ENCODE measurements at regions not wholly inside any gene's neighbourhood (a gene's known extent, or its start where the extent isn't known, plus 50 kb on each side); places are given as distances from the start of the nearest gene placed in this dataset.
"Not testable (repeated sequence)": the region's sequence is repeated elsewhere in the genome, so short reads cannot be mapped to it uniquely, and the experiment has no call there.

DNA sequence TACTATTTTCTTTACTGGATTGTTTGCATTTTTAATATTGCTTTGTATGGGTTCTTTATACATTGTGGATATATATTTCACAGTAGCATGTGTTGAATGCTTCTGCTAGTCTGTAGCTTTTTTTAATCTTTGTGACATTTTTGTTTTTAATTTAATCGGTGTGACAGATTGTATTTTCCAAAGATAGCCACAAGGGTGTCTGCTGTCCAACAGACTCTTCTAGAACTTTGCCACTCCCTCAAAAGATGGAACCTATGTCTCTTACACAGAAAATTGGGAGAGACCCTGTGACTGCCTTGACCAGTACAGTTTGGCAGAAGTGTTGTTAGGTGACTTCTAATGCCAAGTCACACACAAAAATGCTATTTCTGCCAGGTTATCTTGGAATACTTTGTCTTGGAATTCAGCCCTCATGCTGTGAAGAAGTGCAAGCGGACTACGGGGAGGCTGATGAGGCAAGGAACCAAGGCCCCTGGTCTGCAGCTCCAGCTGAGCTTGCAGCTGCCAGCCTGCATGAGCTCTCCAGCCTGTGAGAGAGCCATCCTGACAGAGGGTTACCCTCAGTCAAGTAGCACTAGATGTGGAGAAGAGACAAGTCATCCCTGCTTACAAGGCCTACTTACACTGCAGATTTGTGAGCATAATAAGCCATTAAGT, 110.8 kb downstream of the TDRD15 start:
- POLR2A ChIA-PET = no interaction called here

GRCh38 chr2:21239749-21240148, 116.0 kb downstream of the TDRD15 start:
- RAD21 ChIA-PET (ENCODE audit: low non-redundant PET in 1 of 2, low total read pairs in 2 of 2, uncharacterized antibody in 2 of 2, unreplicated experiment in 2 of 2); H3K4me3 ChIP-seq (replicated peaks in 1 of 2; ENCODE audit: low read depth in 1 of 2, low read length in 2 of 2); H2AFZ ChIP-seq (ENCODE audit: low read depth, low read length, poor library complexity, severe bottlenecking); intact Hi-C loops (cut with micrococcal nuclease); H3K9me2 ChIP-seq (ENCODE audit: insufficient read depth); H3K4me2 ChIP-seq (ENCODE audit: low read length); H3K9ac ChIP-seq (ENCODE audit: low read length); H4K20me1 ChIP-seq (ENCODE audit: insufficient read depth); DNase-seq (ENCODE audit: low read depth, low spot score); H3K27ac ChIP-seq (ENCODE audit: low read depth, low read length); H3K79me2 ChIP-seq (ENCODE audit: insufficient read depth, low read length); BruUV-seq (replicated peaks); H3K9me3 ChIP-seq (ENCODE audit: control insufficient read depth in 1 of 2, insufficient read depth in 1 of 2, low read depth in 1 of 2, low read length in 2 of 2); POLR2A ChIA-PET; H3K36me3 ChIP-seq (ENCODE audit: control insufficient read depth in 1 of 2, insufficient read depth in 2 of 2, low read length in 2 of 2); CTCF ChIA-PET; ATAC-seq; H3K27me3 ChIP-seq (ENCODE audit: insufficient read depth, low read length); H3K4me1 ChIP-seq (ENCODE audit: control insufficient read depth in 1 of 2, insufficient read depth in 2 of 2, low read length in 2 of 2): not testable (repeated sequence)

More for the DNA sequence above, 110.8 kb downstream of the TDRD15 start:
- ATAC-seq = no peak
- H3K27ac ChIP-seq (ENCODE audit: low read depth, low read length) = no peak overlapping the region
- RAD21 ChIA-PET (ENCODE audit: low non-redundant PET in 1 of 2, low total read pairs in 2 of 2, uncharacterized antibody in 2 of 2, unreplicated experiment in 2 of 2) = no interaction called here
- TF ChIP-seq ATF3 (IDR thresholded peaks at IDR 0.05) = no peak
- no peak for TF ChIP-seq SRF (IDR thresholded peaks at IDR 0.05; ENCODE audit: low read depth)
- TF ChIP-seq FOSL1 (IDR thresholded peaks at IDR 0.05; ENCODE audit: low read depth) = no peak
- no peak; a peak in 1 of 6 replicates for TF ChIP-seq CTCF (IDR thresholded peaks at IDR 0.05 in 2 of 3, conservative IDR thresholded peaks at IDR 0.05 in 1 of 3; ENCODE audit: borderline replicate concordance in 1 of 3, insufficient read depth in 1 of 3, low read depth in 2 of 3, low read length in 2 of 3)
- TF ChIP-seq YY1 (IDR thresholded peaks at IDR 0.05; ENCODE audit: extremely low read depth, insufficient replicate concordance, low read depth, low read length) = no peak
- no peak for TF ChIP-seq ELF1 (IDR thresholded peaks at IDR 0.05; ENCODE audit: borderline replicate concordance, low read depth)
- TF ChIP-seq TCF7L2 (IDR thresholded peaks at IDR 0.05; ENCODE audit: borderline replicate concordance, extremely low read depth, insufficient read depth, insufficient read length) = no peak
- TF ChIP-seq, protein P1, sequence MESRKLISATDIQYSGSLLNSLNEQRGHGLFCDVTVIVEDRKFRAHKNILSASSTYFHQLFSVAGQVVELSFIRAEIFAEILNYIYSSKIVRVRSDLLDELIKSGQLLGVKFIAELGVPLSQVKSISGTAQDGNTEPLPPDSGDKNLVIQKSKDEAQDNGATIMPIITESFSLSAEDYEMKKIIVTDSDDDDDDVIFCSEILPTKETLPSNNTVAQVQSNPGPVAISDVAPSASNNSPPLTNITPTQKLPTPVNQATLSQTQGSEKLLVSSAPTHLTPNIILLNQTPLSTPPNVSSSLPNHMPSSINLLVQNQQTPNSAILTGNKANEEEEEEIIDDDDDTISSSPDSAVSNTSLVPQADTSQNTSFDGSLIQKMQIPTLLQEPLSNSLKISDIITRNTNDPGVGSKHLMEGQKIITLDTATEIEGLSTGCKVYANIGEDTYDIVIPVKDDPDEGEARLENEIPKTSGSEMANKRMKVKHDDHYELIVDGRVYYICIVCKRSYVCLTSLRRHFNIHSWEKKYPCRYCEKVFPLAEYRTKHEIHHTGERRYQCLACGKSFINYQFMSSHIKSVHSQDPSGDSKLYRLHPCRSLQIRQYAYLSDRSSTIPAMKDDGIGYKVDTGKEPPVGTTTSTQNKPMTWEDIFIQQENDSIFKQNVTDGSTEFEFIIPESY (IDR thresholded peaks at IDR 0.05; ENCODE audit: extremely low read depth, insufficient replicate concordance, low read length) = no peak
- no peak for TF ChIP-seq JUND (IDR thresholded peaks at IDR 0.05)
- TF ChIP-seq ZFX (IDR thresholded peaks at IDR 0.05) = no peak
- no peak for TF ChIP-seq POLR2AphosphoS5 (IDR thresholded peaks at IDR 0.05; ENCODE audit: low read depth, low read length)
- TF ChIP-seq EGR1 (IDR thresholded peaks at IDR 0.05; ENCODE audit: low read depth) = no peak
- no peak for TF ChIP-seq EZH2 (IDR thresholded peaks at IDR 0.05)
- TF ChIP-seq ZNF274 (IDR thresholded peaks at IDR 0.05; ENCODE audit: low read depth, low read length) = no peak
- no peaks in the 10 kb centered on the region for H3K4me1 ChIP-seq (ENCODE audit: control insufficient read depth in 1 of 2, insufficient read depth in 2 of 2, low read length in 2 of 2)
- H3K9ac ChIP-seq (ENCODE audit: low read length) = no peak overlapping the region
- no peak for DNase-seq (ENCODE audit: low read depth, low spot score)
- no TSS peak for BruUV-seq (replicated peaks)
- H2AFZ ChIP-seq (ENCODE audit: low read depth, low read length, poor library complexity, severe bottlenecking) = no peak overlapping the region
- H3K9me3 ChIP-seq (ENCODE audit: control insufficient read depth in 1 of 2, insufficient read depth in 1 of 2, low read depth in 1 of 2, low read length in 2 of 2) = no peaks in the 10 kb centered on the region
- H3K27me3 ChIP-seq (ENCODE audit: insufficient read depth, low read length) = no peaks in the 10 kb centered on the region
- no peaks in the 10 kb centered on the region for H3K79me2 ChIP-seq (ENCODE audit: insufficient read depth, low read length)
- no peaks in the 10 kb centered on the region for H3K9me2 ChIP-seq (ENCODE audit: insufficient read depth)
- H4K20me1 ChIP-seq (ENCODE audit: insufficient read depth) = no peaks in the 10 kb centered on the region
- H3K4me2 ChIP-seq (ENCODE audit: low read length) = no peak overlapping the region
- no peak overlapping the region for H3K4me3 ChIP-seq (replicated peaks in 1 of 2; ENCODE audit: low read depth in 1 of 2, low read length in 2 of 2)
- intact Hi-C loops (cut with micrococcal nuclease) = no loop called here
- H3K36me3 ChIP-seq (ENCODE audit: control insufficient read depth in 1 of 2, insufficient read depth in 2 of 2, low read length in 2 of 2) = no peaks in the 10 kb centered on the region
- CTCF ChIA-PET = no interaction called here
